RKO (cell line): ENCODE measurements at regions not wholly inside any gene's neighbourhood (a gene's known extent, or its start where the extent isn't known, plus 50 kb on each side); places are given as distances from the start of the nearest gene placed in this dataset.
A peak's percentile ranks its signal among the peaks of the same experiment; 100 is the strongest.
"Not testable (repeated sequence)": the region's sequence is repeated elsewhere in the genome, so short reads cannot be mapped to it uniquely, and the experiment has no call there.

Experiments
- DNase-seq: peaks from one replicate; pipeline ENCODE4 v3.0.0-alpha.2; 2016; ENCODE audit warnings: low spot score

DNA sequence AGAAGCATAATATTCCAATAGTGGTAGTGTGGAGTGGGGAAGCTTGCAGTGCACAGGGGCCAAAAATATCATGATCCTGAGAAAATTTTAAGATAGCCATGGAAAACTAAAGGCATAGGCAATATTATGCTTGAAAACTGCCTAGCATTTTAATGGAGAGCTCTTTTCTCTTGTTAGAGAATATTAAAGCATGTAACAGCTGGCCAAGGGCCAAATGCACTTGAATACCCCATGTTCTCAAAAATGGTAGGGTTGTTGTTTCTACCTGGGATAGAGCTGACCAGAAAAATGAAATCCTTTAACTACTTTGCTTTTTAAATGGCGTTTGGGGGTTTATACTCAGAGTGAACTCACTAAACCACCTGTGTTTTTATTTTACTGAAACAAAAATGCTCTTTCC is 739.6 kb upstream of the SLIT2 start:
- no peak for DNase-seq

DNA sequence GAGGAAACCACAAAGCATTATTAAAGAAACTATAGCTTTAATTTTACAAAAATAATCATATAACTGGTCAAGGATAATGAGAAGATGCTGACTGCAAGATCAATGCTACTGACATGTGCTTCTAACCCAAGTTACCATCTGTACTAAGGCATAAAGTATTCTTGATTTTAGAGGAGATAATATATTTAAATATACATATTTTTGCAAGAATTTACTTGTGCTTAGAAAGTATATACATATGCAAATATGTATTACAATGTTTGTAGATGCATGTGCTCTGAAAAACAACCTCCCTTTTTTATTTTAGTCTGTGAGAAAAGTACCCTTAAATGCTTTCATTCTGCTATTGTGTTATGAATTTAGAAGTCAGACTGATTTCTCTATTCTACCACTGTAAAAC is 740.7 kb upstream of the SLIT2 start:
- DNase-seq = no peak

DNA sequence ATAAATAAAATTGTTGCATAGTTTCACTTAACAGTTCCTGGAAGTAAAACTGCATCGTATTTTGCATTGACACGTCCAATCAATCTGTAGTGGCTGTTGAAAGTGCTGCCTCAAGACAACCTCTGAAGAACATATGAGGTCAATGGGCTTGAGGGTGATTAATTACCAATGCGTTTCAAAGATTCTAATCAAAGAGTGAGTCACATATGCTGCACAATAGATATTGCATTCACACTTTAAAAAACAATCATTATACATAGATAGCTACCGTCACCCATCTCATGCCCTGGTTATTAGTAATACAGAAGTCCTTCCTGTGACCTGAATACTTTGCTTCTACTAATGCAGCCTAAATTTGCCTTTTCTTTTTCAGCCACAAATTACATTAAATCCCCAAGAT is 743.3 kb upstream of the SLIT2 start:
- no peak for DNase-seq

DNA sequence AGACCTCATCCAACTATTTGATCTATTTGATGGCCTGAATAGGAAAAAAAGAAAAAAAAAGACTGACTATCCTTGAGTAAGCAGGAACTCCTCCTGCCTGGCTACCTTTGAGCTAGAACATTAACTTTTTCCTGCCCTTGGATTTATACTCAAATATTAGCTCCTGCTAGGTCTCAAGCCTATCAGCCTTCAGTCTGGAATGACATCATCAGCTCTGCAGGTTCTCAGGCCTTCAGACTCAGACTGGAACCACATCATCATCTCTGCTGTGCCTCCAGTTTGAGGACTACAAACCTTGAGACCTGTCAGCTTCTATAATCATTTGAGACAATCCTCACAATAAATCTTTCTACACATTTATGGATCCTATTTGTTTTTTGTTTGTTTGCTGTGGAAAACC is 754.0 kb upstream of the SLIT2 start:
- no peak for DNase-seq

DNA sequence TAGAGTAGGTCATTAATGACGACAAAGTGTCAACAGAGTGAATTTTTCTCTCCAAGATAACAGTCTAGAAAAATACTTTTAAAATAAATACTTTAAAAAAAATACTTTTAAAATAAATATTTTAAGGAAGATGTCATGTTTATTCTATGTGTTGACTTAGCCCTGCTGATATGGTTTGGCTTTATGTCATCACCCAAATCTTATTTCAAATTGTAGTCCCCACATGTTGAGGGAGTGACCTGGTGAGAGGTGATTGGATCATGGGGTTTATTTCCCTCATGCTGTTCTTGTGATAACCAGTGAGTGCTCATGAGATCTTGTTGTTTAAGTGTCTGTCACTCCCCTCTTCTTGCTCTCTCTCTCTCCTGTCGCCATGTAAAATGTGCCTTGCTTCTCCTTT is 754.9 kb upstream of the SLIT2 start:
- no peak for DNase-seq

DNA sequence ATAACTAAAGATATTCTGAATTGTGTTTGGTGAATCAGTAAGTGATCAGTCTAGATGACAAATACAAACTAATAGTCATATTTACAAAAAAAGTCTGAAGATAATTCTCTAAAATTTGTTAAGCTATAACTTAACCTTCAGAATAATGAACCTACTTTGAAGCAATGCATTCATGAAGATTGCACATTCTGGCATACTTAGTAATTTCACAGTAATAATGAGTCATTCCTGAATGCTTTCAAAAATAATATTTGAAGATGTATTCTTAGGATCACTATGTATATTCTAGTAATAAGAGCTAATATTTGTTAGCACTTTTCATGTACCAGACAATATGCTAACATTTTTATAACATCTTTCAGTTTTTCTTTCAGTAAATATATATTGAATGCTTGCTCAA is 756.7 kb upstream of the SLIT2 start:
- DNase-seq = no peak

DNA sequence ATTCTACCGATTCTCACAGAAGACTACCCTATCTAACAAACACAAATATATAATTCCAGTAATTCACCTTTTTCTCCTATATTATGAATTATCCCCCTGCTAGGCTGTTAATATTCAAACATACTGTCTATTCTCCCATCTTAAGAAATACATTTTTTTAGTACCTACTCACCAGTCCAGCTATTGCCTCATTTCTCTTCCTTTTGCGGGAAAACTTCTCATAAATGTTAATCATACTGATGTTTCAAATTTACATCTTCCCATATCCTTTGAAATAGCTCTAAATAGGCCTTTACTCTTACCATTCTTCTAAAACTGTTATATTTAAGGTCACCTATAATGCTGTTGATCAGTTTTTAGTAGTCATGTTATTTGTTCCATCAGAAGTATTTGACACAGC is 759.1 kb upstream of the SLIT2 start:
- no peak for DNase-seq

DNA sequence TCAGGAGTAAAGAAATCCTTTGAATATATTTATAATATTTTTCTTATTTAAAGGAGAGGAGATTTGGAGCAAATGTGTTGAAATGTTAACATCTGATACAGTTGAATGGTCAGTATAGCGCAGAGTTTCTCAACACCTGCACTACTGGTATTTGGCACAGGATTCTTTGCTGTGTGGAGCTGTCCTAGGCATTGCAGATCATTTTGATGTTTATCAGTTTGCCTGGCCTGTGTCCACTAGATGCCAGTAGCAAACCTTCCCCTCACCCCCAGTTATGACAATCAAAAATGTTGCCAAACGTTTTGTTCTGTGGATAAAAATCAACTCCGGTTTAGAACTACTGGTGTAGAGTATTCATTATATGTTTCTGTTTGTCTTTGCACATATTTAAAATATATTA is 765.3 kb upstream of the SLIT2 start:
- DNase-seq = peak; percentile 2

DNA sequence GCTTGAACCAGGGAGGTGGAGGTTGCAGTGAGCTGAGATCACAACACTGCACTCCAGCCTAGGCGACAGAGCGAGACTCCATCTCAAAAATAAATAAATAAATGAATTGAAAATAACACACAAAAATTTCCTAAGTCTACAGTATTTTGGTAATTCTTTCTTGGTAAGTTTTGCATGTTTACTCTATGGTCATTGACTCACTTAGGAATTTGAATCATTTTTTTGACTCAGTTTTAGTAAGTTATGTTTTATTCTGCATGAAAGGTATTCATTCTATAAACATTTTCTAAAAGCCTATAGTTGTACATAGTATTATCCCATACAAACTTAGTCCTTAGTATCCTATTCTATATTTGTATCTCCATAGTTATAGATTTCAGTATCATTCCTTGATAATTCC is 772.9 kb upstream of the SLIT2 start:
- DNase-seq = no peak

DNA sequence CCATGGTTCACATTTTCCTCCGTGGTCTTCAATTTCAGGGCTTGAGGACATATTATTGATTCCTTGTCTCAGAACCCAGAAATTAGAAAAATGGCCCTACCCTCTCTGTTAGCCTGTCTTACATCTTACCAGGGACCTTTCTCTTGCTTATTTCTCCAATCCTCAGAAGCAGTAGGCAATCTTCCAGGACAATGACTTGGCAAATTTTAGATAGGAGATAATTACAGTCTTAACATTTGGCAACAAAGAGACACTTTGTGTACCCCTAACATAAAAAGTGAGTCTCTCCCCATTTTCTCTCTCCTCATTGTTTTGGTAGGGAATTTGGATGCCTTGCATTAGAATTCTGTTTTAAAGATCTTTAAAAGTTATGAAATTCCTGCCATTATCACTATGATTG is 778.1 kb upstream of the SLIT2 start:
- DNase-seq = no peak

DNA sequence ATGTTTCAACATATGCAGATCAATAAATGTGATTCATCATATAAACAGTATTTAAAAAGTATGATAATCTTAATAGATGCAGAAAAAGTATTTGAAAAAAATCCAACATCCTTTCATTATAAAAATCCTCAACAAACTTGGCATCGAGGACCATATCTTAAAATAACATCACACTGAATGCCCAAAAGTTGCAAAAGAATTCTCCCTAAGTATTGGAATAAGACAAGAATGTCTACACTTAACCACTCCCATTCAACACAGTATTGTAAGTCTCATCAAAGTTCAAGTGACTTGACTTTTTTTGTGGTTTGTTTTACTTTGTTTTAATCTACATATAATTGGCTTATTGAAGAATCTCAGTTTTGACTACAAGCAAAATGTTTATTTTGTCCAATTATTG is 779.0 kb upstream of the SLIT2 start:
- no peak for DNase-seq

DNA sequence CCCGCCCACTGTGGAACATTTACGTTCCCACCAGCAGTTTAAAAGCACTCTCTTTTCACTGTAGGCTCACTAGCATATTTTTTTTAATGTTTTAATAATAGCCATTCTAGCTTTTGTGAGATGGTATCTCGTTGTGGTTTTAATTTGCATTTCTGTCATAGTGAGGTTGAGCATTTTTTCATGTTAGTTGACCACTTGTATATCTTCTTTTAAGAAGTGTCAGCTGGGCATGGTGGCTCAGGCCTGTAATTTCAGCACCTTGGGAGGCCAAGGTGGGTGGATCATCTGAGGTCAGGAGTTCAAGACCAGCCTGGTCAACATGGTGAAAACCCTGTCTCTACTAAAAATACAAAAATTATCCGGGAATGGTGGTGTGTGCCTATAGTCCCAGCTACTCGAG is 781.7 kb upstream of the SLIT2 start:
- DNase-seq = not testable (repeated sequence)

DNA sequence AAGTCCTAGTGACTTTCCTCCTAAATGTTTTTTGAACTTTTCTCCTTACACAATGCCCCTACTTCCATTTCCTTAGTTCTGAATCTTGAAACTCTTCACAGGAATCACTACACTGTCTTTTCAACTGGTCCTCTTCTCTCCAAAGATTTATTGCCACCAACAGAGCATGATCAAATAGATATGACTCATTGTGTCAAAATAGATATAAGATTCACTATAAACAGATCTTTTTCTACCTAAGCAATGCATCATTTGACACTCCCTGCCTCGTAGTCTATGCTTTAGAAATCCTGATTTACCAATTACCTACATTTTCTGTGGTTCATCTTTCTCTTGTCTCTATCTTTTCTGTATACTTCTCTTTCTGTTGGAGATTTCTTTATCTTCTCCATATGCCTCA is 789.6 kb upstream of the SLIT2 start:
- DNase-seq = no peak

DNA sequence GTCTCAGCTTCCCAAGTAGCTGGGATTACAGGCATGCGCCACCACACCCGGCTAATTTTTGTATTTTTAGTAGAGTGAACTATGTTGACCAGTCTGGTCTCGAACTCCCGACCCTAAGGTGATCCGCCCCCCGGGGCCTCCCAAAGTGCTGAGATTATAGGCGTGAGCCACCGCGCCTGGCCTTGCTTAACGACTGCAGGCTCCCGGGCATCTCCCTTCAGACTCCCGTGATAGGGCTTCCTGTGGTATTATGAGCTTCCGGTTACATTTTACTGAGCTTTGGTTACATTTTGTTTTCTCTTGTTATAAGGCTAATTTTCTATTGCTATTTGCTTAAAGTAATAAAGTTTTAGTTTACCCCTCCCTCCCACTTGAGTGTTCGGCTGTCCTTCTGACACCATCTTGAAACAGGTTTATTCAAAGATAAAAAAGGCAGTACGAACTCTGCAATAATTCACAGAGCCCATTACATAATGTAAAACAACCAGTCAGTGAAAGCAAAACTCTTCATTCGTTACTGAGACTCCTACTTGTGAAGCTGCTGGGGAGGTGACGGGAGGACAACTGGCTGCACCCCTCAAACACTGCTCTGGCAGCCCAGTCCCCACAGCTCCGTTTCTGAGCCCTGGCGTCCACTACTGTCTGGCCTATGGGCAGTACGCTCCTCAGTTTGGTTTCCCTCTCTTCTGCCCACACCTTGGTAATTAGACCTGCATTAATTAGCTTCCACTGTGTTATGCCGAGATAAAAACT is 795.7 kb upstream of the SLIT2 start:
- DNase-seq = no peak

DNA sequence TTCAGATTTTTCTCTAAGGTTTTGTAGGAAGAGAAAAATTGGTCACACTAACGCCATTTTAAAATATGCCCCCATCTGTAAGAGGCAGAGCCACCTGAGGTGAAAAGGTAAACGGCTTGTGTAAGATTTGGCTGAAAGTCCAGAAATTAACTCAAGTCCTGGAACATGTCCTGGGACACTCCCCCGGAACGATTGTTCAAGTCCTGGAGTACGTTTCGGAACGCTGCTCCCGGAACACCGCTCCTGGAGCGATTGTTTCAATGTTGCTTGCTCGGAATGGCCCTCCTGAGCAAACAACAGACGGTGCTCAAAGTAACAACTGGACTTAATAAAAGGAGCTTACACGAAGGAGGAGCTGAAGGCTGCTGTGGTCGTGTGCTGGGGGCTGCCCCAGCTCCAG is 796.5 kb upstream of the SLIT2 start:
- DNase-seq = no peak

DNA sequence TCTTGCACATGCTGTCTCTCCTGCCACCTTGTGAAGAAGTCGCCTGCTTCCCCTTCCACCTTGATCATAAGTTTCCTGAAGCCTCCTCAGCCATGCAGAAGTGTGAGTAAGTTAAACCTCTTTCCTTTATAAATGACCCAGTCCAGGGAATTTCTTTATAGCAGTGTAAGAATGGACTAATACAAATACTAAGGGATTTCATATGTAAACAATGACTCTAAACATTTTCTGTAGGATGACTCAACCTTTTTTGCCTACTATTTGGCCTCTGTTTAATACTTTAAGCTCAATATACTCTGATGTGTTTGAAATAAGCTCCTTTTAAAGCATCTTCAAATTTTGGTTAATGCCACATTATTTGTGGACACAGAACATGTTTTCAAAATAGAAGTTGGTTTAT is 813.5 kb upstream of the SLIT2 start:
- DNase-seq = no peak

DNA sequence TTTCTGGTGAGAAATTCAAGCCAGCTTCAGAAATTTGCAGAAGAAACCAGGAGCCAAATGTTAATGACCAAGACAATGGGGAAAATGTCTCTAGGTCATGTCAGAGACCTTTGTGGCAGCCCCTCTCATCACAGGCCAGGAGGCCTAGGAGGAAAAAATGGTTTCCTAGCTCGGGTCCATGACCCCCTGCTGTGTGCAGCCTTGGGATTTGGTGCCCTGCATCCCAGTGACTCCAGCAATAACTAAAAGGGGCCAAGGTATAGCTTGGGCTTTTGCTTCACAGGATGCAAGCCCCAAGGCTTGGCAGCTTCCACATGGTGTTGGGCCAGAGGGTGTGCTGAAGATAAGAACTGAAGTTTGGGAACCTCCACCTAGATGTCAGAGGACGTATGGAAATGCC is 814.7 kb upstream of the SLIT2 start:
- no peak for DNase-seq

DNA sequence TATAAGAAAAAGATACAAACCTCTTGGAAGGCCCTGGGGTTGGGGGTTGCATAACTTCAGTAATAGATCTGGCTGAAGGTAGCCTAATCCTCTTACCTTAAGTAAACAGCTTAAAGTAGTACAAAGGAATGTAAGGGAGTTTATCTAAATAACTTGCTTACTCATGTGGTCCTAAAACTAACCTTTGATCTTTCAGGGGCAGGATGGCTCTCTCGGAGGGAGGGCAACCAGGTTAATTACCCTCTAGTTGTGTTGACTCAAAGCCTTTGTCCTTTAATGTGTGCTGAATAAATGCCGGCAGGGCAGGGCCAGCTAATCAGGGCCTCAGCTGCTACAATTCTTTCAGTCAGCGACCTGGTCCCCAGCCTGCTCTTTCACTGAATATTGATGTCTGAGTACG is 822.0 kb upstream of the SLIT2 start:
- DNase-seq = no peak

DNA sequence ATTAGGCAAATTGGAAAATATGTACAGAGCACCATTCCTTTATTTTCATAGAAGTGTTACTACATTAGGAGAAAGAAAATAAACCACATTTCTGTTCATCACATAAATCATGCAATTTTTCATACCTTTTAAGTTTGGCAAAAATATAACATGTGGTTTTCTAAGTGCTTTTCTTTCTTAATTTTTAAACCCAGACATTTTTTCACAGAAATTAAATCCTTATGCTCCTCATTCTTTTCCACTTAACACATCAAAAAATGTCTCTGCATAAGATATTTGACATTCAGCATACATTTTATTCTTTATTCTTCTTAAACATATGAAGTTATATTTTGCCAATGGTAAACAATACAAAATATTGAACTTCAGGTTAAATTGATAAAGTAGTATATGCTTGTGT is 826.6 kb upstream of the SLIT2 start:
- DNase-seq = no peak

DNA sequence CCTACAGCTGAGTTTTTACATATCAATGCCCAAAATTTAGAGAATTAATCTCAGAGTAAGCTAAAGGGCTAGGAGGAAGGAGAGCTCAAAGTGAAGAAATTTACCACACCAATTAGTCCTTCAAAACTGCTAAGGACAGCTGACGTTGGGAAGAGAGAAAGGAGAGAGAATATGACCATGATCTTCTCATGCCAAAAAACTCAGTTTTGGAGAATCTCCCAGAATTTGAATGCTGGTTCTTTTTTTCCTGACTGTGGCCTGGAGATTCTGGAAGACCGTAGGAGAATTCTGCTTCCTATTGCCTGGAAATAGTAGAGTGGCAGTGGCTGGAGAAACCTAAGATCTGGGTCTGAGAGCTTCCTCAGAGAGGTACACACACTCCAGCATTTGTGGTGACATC is 834.4 kb upstream of the SLIT2 start:
- no peak for DNase-seq

DNA sequence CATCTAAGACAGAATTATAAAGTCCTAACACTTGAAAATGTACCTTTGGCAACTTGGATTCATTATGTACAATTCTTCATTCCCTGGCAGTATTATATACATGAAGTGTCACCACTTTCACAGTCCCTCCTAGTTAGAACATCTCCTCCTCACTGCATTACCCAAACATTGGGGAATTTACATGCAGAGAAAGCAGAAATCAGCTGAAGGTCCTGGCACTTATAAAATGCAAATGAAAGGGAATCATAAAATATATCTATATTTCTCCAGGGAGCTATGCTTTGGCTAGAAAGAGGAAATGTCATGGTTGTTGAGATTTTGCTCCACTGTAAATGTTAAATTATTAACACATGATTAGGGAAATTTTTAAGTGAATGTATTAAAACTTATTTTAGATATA is 835.6 kb upstream of the SLIT2 start:
- DNase-seq = no peak

DNA sequence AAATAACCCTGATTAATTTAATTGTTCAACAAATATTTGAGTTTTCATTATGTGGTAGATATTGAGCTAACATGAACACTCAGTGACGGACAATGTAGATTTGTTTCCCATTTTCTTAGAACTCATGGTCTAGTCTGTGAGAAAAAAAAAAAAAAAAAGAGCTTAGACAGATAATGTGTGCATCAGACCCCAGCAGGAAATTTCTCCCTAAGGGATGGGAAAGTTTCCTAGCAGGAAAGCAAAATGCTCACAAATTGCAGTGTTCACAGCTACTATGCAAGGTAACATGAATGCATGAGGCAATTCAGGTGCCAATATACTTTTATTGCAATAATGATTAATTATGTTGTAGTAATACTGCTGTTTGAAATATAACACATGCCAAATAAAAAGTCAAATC is 843.2 kb upstream of the SLIT2 start:
- DNase-seq = no peak

DNA sequence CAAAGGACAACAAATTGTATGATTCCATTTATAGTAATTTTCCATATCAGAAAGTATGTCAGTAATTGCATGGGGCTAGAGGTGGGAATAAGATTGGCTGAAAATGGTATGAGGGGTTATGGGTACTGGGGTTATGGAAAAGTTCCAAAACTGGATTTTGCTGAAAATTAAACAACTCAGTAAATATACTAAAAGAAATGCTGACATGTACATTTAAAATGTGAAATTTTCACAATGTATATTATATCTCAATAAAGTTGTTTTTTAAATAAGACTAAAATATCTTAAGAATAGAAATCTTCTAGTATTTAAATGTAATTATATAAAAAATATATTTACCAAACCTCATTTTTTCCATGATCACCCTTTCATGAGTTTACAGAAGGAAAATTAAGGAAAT is 844.9 kb upstream of the SLIT2 start:
- DNase-seq = no peak

DNA sequence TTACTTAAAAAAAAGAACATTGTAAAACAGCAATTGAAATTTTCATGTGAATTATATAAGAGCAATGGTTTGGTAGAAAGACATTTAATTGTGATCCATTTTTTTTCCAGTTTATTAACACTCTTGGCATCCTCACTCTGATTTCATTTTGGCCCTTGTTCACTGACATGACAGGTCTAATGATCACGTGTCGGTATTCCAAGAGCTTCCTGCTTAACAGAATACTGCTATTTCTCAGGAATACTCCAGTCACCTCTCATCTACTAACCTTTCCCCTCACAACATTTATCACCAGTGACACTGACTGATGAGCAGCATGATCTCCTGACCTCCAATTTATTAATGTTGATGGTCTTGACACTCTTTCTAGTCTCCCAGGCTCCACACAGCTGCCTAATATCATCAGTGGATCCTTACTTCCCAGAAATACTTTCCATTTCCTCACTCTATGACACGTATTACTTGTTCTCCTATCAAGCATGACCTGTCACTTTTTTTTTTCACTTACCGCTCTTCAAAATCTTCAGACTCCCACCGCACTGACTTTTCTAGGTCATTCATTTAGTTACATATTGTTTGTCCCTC is 847.8 kb upstream of the SLIT2 start:
- DNase-seq = no peak
